PC-3 (cell line): ENCODE measurements at regions not wholly inside any gene's neighbourhood (a gene's known extent, or its start where the extent isn't known, plus 50 kb on each side); places are given as distances from the start of the nearest gene placed in this dataset.

Source experiments
- ATAC-seq: fragments of 200-7000 bp; cut with Tn5 transposase; 2 replicates; pipeline ENCODE4 v1.9.1; 2020; ENCODE audit warnings: mild to moderate bottlenecking, moderate library complexity
- BruUV-seq: library from RNA; stranded (reverse); fragments of 400-500 nt; replicated peaks from 2 replicates; lab custom pipeline; 2021; lab: Mats Ljungman, UMichigan
- CTCF ChIA-PET: fragments of 300-600 bp; sonication (Branson Sonifier 250); formaldehyde crosslinking; loops from one replicate; lab custom pipeline; 2022; ENCODE audit warnings: antibody characterized with exemption; lab: Charles Lee
- POLR2A ChIA-PET: fragments of 300-600 bp; sonication (Branson Sonifier 250); formaldehyde crosslinking; loops from one replicate; lab custom pipeline; 2022; ENCODE audit warnings: antibody characterized with exemption; ENCODE audit not compliant: unreplicated experiment; lab: Charles Lee
- DNase-seq: peaks from one replicate; pipeline ENCODE4 v3.0.0-alpha.2; 2015
- H2AFZ ChIP-seq: fragments of 300-600 bp; sonication (generic); 2 replicates; pipeline ENCODE4 v1.6.0; 2016; ENCODE audit warnings: antibody characterized with exemption, low read length
- H3F3A ChIP-seq: fragments of 300-600 bp; sonication (generic); one replicate; pipeline ENCODE4 v1.6.0; 2017; ENCODE audit warnings: antibody characterized with exemption, low read length, control low read depth, mild to moderate bottlenecking; ENCODE audit not compliant: unreplicated experiment
- H3K27ac ChIP-seq: fragments of 300-600 bp; sonication (generic); 2 replicates; pipeline ENCODE4 v1.5.1; 2016; ENCODE audit warnings: mild to moderate bottlenecking, low read length
- H3K27me3 ChIP-seq: fragments of 300-600 bp; sonication (generic); 2 replicates; pipeline ENCODE4 v1.6.1; 2016; ENCODE audit warnings: low read length, mixed read lengths
- H3K36me3 ChIP-seq: fragments of 300-600 bp; sonication (generic); 2 replicates; pipeline ENCODE4 v1.6.1; 2016; ENCODE audit warnings: low read depth, mixed run types, low read length, mixed read lengths
- H3K4me1 ChIP-seq: fragments of 300-600 bp; sonication (generic); 2 replicates; pipeline ENCODE4 v1.5.1; 2016; ENCODE audit warnings: low read length; ENCODE audit not compliant: insufficient read depth
- H3K4me2 ChIP-seq: fragments of 300-600 bp; sonication (generic); 2 replicates; pipeline ENCODE4 v1.6.0; 2016; ENCODE audit warnings: low read length
- H3K4me3 ChIP-seq: fragments of 300-600 bp; sonication (generic); 2 replicates; pipeline ENCODE4 v1.5.1; 2016; ENCODE audit warnings: mild to moderate bottlenecking, low read length, mixed read lengths
- H3K79me2 ChIP-seq: fragments of 300-600 bp; sonication (generic); 2 replicates; pipeline ENCODE4 v1.6.1; 2017; ENCODE audit warnings: low read length, mixed read lengths
- H3K9ac ChIP-seq: fragments of 300-600 bp; sonication (generic); 2 replicates; pipeline ENCODE4 v1.6.0; 2016; ENCODE audit warnings: mild to moderate bottlenecking, low read length
- H3K9me2 ChIP-seq: fragments of 300-600 bp; sonication (generic); replicated peaks from 2 replicates; pipeline ENCODE4 v1.6.1; 2016; ENCODE audit warnings: mixed run types, low read length, mixed read lengths
- H3K9me3 ChIP-seq: fragments of 300-600 bp; sonication (generic); 2 replicates; pipeline ENCODE4 v1.6.1; 2016; ENCODE audit warnings: low read length, mixed read lengths
- H4K20me1 ChIP-seq: fragments of 300-600 bp; sonication (generic); 2 replicates; pipeline ENCODE4 v1.6.1; 2016; ENCODE audit warnings: low read length, mixed read lengths
- CTCF ChIP-seq: fragments of 300-600 bp; sonication (generic); conservative IDR thresholded peaks from 2 replicates; pipeline ENCODE4 v1.5.1; 2017; ENCODE audit warnings: antibody characterized with exemption, low read depth, mild to moderate bottlenecking, low read length
- EZH2 ChIP-seq: fragments of 300-600 bp; sonication (generic); IDR thresholded peaks from one replicate; pipeline ENCODE4 v1.6.1; 2017; ENCODE audit warnings: antibody characterized with exemption, mild to moderate bottlenecking, low read length; ENCODE audit not compliant: unreplicated experiment
- EZH2phosphoT487 ChIP-seq: fragments of 300-600 bp; sonication (generic); IDR thresholded peaks from 2 replicates; pipeline ENCODE4 v1.6.1; 2018; ENCODE audit warnings: mild to moderate bottlenecking, antibody characterized with exemption, low read length, borderline replicate concordance
- intact Hi-C: fragments of 100-400 bp; cut with micrococcal nuclease; formaldehyde crosslinking; loops from 2 replicates; pipeline ENCODE4 v1.9.0; 2023

DNA sequence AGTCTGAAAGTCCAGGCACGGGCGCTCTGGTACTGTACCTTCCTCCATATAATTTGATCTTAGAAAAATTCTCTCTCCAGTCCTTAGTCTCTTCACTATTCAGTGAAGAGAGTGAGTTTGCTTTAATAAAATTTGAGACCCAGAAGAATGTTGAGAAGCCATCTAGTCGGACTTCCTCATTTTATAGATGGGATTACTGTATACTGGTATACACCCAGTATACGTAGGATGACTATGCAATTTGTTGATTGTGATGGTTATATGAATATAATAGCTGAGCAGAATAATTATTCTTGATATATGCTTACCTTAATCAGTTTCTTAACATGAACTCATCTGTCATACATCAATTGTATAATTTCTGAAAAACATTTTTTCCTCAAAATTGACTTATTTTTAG lies 328.0 kb upstream of the B3GALT2 start:
- BruUV-seq, result no TSS peak
- CTCF ChIA-PET, result no interaction called here
- H2AFZ ChIP-seq, result no peak overlapping the region

DNA sequence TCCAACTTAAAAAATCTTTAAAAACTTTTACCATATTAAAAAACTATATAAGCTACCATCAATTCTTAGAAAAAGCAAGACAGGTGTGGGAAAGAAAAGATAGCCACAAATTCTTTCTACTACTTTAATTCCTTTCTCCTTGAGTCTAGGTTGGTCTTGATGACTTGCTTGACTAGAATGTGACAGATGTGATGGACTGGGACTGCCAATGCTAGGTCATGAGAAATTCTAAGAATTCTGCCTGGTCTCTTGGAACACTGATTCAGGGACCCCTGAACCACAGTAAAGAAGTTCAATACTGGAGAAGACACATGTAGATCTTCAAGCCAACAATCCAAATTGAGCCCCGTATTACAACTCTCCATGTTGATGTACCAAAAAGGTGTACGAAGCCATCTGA lies 326.6 kb upstream of the B3GALT2 start:
- no peaks in the 10 kb centered on the region for H3K9me3 ChIP-seq
- intact Hi-C loops, result no loop called here
- no peaks in the 10 kb centered on the region for H3K36me3 ChIP-seq
- TF ChIP-seq CTCF, result no peak
- H3F3A ChIP-seq, result no peaks in the 10 kb centered on the region
- no peak overlapping the region for H3K4me3 ChIP-seq
- H4K20me1 ChIP-seq, result no peaks in the 10 kb centered on the region
- POLR2A ChIA-PET, result no interaction called here
- ATAC-seq (no peak), DNase-seq (no peak)
- H3K4me2 ChIP-seq, result no peak overlapping the region
- H3K9ac ChIP-seq, result no peak overlapping the region
- no peak overlapping the region for H3K27ac ChIP-seq
- no peak overlapping the region for H2AFZ ChIP-seq
- BruUV-seq, result no TSS peak
- CTCF ChIA-PET, result no interaction called here
- H3K4me1 ChIP-seq, result no peaks in the 10 kb centered on the region
- H3K9me2 ChIP-seq, result no peaks in the 10 kb centered on the region
- H3K27me3 ChIP-seq, result no peaks in the 10 kb centered on the region
- no peaks in the 10 kb centered on the region for H3K79me2 ChIP-seq

More for the DNA sequence above, 328.0 kb upstream of the B3GALT2 start:
- H3K9ac ChIP-seq, result no peak overlapping the region
- H3F3A ChIP-seq, result no peaks in the 10 kb centered on the region
- H3K4me1 ChIP-seq, result no peaks in the 10 kb centered on the region
- no peak overlapping the region for H3K4me2 ChIP-seq
- no peak overlapping the region for H3K27ac ChIP-seq
- no peaks in the 10 kb centered on the region for H3K79me2 ChIP-seq
- H3K4me3 ChIP-seq, result no peak overlapping the region
- ATAC-seq (no peak), DNase-seq (no peak)
- H3K9me3 ChIP-seq, result no peaks in the 10 kb centered on the region
- no peaks in the 10 kb centered on the region for H4K20me1 ChIP-seq
- TF ChIP-seq EZH2phosphoT487 (no peak), EZH2 (no peak), CTCF (no peak)
- POLR2A ChIA-PET, result no interaction called here
- intact Hi-C loops, result no loop called here
- H3K27me3 ChIP-seq, result no peaks in the 10 kb centered on the region
- H3K36me3 ChIP-seq, result no peaks in the 10 kb centered on the region
- H3K9me2 ChIP-seq, result no peaks in the 10 kb centered on the region

DNA sequence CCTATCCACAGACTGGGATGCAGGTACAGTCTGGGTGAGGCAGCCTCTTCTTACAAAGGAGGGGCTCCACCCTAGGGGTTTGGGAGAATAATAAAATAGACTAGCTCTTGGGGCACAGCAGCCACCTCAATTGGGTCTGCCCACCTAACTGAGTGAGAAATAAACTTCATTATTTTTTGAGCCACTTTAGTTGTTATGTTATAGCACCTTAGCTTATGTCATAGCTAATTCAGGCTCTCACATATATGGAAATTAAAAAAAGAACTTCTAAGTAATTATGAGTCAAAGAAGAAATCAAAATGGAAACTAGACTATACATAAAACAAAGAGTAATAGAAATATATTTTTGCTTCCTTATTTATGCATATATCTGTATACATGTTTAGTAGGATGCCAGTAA lies 318.5 kb upstream of the B3GALT2 start:
- Histone ChIP-seq H3K4me2 (no peak overlapping the region), H3F3A (no peaks in the 10 kb centered on the region), H3K9ac (no peak overlapping the region), H3K4me3 (no peak overlapping the region), H3K27ac (no peak overlapping the region), H3K27me3 (no peaks in the 10 kb centered on the region), H4K20me1 (no peaks in the 10 kb centered on the region), H3K4me1 (no peaks in the 10 kb centered on the region), H3K79me2 (no peaks in the 10 kb centered on the region), H3K9me2 (no peaks in the 10 kb centered on the region), H3K36me3 (no peaks in the 10 kb centered on the region), H2AFZ (no peak overlapping the region), H3K9me3 (no peaks in the 10 kb centered on the region)
- DNase-seq (no peak), ATAC-seq (no peak)
- BruUV-seq, result no TSS peak
- TF ChIP-seq EZH2phosphoT487 (no peak), EZH2 (no peak), CTCF (no peak)
- intact Hi-C loops, result no loop called here
- ChIA-PET CTCF (no interaction called here), POLR2A (no interaction called here)
